OCI-LY1 (cell line): ENCODE measurements at regions not wholly inside any gene's neighbourhood (a gene's known extent, or its start where the extent isn't known, plus 50 kb on each side); places are given as distances from the start of the nearest gene placed in this dataset.

Experiments used
- H2AFZ ChIP-seq: fragments of 200-600 bp; sonication (generic), shearing (Covaris generic); 2 replicates; pipeline ENCODE4 v1.6.0; 2014; ENCODE audit warnings: antibody characterized with exemption, mild to moderate bottlenecking, low read length
- H3F3A ChIP-seq: fragments of 200-600 bp; sonication (generic), shearing (Covaris generic); 2 replicates; pipeline ENCODE4 v1.6.0; 2014; ENCODE audit warnings: mild to moderate bottlenecking, antibody characterized with exemption, low read length, moderate library complexity; ENCODE audit not compliant: insufficient read depth
- H3K27ac ChIP-seq: fragments of 200-600 bp; sonication (generic); 2 replicates; pipeline ENCODE4 v1.5.1; 2014; ENCODE audit warnings: low read length, mixed run types, mild to moderate bottlenecking, low read depth; ENCODE audit not compliant: poor library complexity, severe bottlenecking
- H3K27me3 ChIP-seq: fragments of 200-600 bp; sonication (generic); 2 replicates; pipeline ENCODE4 v1.6.0; 2014; ENCODE audit warnings: antibody characterized with exemption, mild to moderate bottlenecking, low read length, moderate library complexity; ENCODE audit not compliant: insufficient read depth
- H3K36me3 ChIP-seq: fragments of 200-600 bp; sonication (generic); 2 replicates; pipeline ENCODE4 v1.6.1; 2014; ENCODE audit warnings: mild to moderate bottlenecking, antibody characterized with exemption, low read length, moderate library complexity, mixed read lengths; ENCODE audit not compliant: insufficient read depth
- H3K4me1 ChIP-seq: fragments of 200-600 bp; sonication (generic); 2 replicates; pipeline ENCODE4 v1.5.1; 2014; ENCODE audit warnings: mild to moderate bottlenecking, low read length, moderate library complexity; ENCODE audit not compliant: insufficient read depth, severe bottlenecking
- H3K4me2 ChIP-seq: fragments of 200-600 bp; sonication (generic), shearing (Covaris generic); 2 replicates; pipeline ENCODE4 v1.6.1; 2014; ENCODE audit warnings: low read length
- H3K4me3 ChIP-seq: fragments of 200-600 bp; sonication (generic); 2 replicates; pipeline ENCODE4 v1.5.1; 2014; ENCODE audit warnings: low read length, low read depth, mild to moderate bottlenecking, mixed read lengths; ENCODE audit not compliant: poor library complexity, severe bottlenecking
- H3K79me2 ChIP-seq: fragments of 200-600 bp; shearing (Covaris generic); 2 replicates; pipeline ENCODE4 v1.6.1; 2016; ENCODE audit warnings: mixed run types, low read length, mixed read lengths; ENCODE audit not compliant: insufficient read depth
- H3K9ac ChIP-seq: fragments of 200-600 bp; sonication (generic), shearing (Covaris generic); 2 replicates; pipeline ENCODE4 v1.6.1; 2014; ENCODE audit warnings: mild to moderate bottlenecking, low read length, mixed read lengths
- H3K9me2 ChIP-seq: fragments of 200-600 bp; sonication (generic), shearing (Covaris generic); 2 replicates; pipeline ENCODE4 v1.6.1; 2014; ENCODE audit warnings: low read depth, mild to moderate bottlenecking, low read length, mixed read lengths
- H3K9me3 ChIP-seq: fragments of 200-600 bp; shearing (Covaris generic); 2 replicates; pipeline ENCODE4 v1.6.1; 2014; ENCODE audit warnings: low read length, mixed read lengths
- H4K20me1 ChIP-seq: fragments of 200-600 bp; sonication (generic), shearing (Covaris generic); 2 replicates; pipeline ENCODE4 v1.6.0; 2016; ENCODE audit warnings: mild to moderate bottlenecking, low read length; ENCODE audit not compliant: insufficient read depth
- CTCF ChIP-seq: fragments of 200-600 bp; sonication (generic), shearing (Covaris generic); IDR thresholded peaks from 2 replicates; pipeline ENCODE4 v1.5.1; 2017; ENCODE audit warnings: mild to moderate bottlenecking, antibody characterized with exemption, low read length, moderate library complexity, mixed read lengths
- EZH2 ChIP-seq: fragments of 200-600 bp; sonication (generic), shearing (Covaris generic); IDR thresholded peaks from 2 replicates; pipeline ENCODE4 v1.8.0; 2017; ENCODE audit warnings: borderline replicate concordance, mixed run types, mild to moderate bottlenecking, antibody characterized with exemption, low read length, moderate library complexity, mixed read lengths

GRCh38 chr1:102821707-102822106 lies 286.6 kb downstream of the COL11A1 start:
- Histone ChIP-seq H3K36me3 (no peaks in the 10 kb centered on the region), H3K9ac (no peak overlapping the region), H3K9me2 (no peaks in the 10 kb centered on the region), H3K4me1 (no peaks in the 10 kb centered on the region), H4K20me1 (no peaks in the 10 kb centered on the region), H3K27me3 (no peaks in the 10 kb centered on the region), H3F3A (no peaks in the 10 kb centered on the region), H3K4me2 (no peak overlapping the region), H3K27ac (no peak overlapping the region), H3K9me3 (no peaks in the 10 kb centered on the region), H2AFZ (no peak overlapping the region), H3K4me3 (no peak overlapping the region), H3K79me2 (no peaks in the 10 kb centered on the region)
- TF ChIP-seq CTCF (no peak), EZH2 (no peak)

- TF ChIP-seq CTCF, result no peak
- no peak for TF ChIP-seq EZH2
Observed at GRCh38 chr1:102800406-102800805, 307.9 kb downstream of the COL11A1 start.

GRCh38 chr1:102799496-102799895 lies 308.8 kb downstream of the COL11A1 start:
- Histone ChIP-seq H3K4me2 (no peak overlapping the region), H3K79me2 (no peaks in the 10 kb centered on the region), H4K20me1 (no peaks in the 10 kb centered on the region), H3K27me3 (no peaks in the 10 kb centered on the region), H3F3A (no peaks in the 10 kb centered on the region), H3K4me3 (no peak overlapping the region), H2AFZ (no peak overlapping the region), H3K27ac (no peak overlapping the region), H3K9me3 (no peaks in the 10 kb centered on the region), H3K9ac (no peak overlapping the region), H3K9me2 (no peaks in the 10 kb centered on the region), H3K36me3 (no peaks in the 10 kb centered on the region), H3K4me1 (no peaks in the 10 kb centered on the region)
- TF ChIP-seq EZH2, result no peak
- no peak for TF ChIP-seq CTCF

More at GRCh38 chr1:102800406-102800805, 307.9 kb downstream of the COL11A1 start:
- Histone ChIP-seq H3K9ac (no peak overlapping the region), H4K20me1 (no peaks in the 10 kb centered on the region), H3K9me3 (no peaks in the 10 kb centered on the region), H3F3A (no peaks in the 10 kb centered on the region), H3K4me3 (no peak overlapping the region), H3K4me1 (no peaks in the 10 kb centered on the region), H2AFZ (no peak overlapping the region; the same call in 1 of the 2 replicates), H3K9me2 (no peaks in the 10 kb centered on the region), H3K27ac (no peak overlapping the region), H3K79me2 (no peaks in the 10 kb centered on the region), H3K27me3 (no peaks in the 10 kb centered on the region), H3K36me3 (no peaks in the 10 kb centered on the region), H3K4me2 (no peak overlapping the region)
